ENCODE measurements at regions not wholly inside any gene's neighbourhood (a gene's known extent, or its start where the extent isn't known, plus 50 kb on each side); places are given as distances from the start of the nearest gene placed in this dataset.

DNA sequence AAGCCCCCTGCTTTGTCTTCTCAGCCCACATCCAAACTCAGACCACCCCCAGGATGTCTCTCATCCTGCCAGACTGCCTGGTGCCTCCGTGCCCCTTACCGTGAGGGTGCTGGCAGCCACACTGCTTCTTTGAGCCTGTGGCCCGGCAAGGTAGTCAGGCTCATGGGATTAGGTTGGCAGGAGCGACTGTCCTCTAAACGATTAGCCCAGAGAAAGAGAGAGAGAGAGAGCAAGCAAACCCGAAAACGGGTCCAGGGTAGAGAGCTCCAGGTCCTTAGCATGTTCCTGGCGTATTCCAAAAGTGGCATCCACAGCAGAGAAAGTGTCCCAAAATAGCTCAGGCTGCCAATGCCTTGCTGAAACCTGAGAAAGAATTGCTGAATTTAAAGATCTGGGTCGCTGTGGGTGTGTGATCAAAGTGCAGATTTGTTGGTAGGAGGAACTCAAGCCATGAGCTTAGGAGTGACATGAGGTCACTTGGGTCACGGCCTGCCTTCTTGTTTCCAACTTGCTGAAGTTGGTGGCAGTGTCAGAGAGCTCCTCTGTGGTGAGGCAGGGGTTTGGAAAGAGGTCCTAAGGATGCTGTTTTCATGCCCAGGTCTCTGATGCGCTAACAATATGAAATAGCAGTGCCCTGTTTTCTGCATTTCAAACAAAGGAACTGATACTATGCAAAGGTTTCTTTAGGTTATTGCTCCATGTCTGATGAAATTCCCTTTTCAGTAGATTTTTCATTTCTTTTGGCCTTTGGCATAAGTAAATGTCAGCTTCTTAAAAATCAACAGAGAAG is 81.6 kb downstream of the RTL9 start:
- DNase-seq, result no peak
- peaks cover 76% of the 10 kb centered on the region for H3K27me3 Mint-ChIP-seq (ENCODE audit: low read depth)

DNA sequence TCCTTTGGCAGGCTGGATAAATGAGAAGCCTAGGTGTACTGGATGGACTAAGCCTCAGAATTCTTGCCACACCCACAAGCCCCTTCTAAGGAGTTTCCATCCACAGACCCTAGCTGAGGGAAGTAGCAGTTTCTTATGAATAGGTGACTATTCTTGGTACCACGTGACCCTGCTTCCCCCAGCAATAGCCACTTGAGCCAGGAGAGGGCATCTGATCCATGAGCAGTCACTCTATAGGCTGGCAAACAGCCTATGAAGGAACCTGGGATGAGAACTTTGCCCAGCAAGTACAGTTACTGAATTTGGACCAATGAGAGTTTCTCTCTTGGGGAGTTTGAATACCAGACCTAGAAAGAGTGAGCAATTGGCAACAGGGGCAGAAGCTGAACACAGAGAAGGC is 84.0 kb downstream of the RTL9 start:
- H3K36me3 Mint-ChIP-seq (ENCODE audit: insufficient read depth in 2 of 2), result no peaks in the 10 kb centered on the region
- H3K27ac Mint-ChIP-seq, result no peak overlapping the region
- DNase-seq, result peak in 1 of 2 donors; percentile 1
- peak; percentile 25 to 40 for ATAC-seq (replicated peaks in 1 of 2)
- H3K4me3 Mint-ChIP-seq, result no peak overlapping the region
- H3K9me3 Mint-ChIP-seq, result no peaks in the 10 kb centered on the region
- H3K27me3 Mint-ChIP-seq (ENCODE audit: low read depth), result peaks cover 69% of the 10 kb centered on the region
- H3K4me1 Mint-ChIP-seq (ENCODE audit: low read depth), result no peaks in the 10 kb centered on the region

More for the DNA sequence above, 81.6 kb downstream of the RTL9 start:
- no peaks in the 10 kb centered on the region for H3K9me3 Mint-ChIP-seq
- no peak overlapping the region for H3K27ac Mint-ChIP-seq
- H3K36me3 Mint-ChIP-seq (ENCODE audit: insufficient read depth in 2 of 2), result no peaks in the 10 kb centered on the region
- no peaks in the 10 kb centered on the region for H3K4me1 Mint-ChIP-seq (ENCODE audit: low read depth)
- H3K4me3 Mint-ChIP-seq, result no peak overlapping the region
- ATAC-seq (replicated peaks in 1 of 2), result no peak

DNA sequence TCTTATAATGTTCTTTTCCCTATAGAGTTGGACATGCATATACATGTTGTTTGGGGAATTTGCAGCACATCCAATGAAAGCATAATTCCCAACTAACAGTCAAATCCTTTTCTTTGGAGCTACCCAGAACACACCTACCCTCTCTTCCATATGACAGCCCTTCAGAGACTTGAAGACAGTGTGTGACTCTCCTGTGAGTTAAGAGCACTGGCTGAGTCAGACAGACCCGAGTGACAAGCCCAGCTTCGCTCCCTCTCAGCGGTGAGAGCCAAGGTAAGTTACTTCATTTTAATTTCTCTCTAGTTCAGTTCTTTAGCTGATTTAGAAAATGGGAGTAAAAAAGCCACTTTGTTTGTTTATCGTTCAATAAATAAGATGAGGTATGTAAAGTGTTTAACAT is 86.3 kb downstream of the RTL9 start:
- H3K27ac Mint-ChIP-seq, result no peak overlapping the region
- no peaks in the 10 kb centered on the region for H3K9me3 Mint-ChIP-seq
- H3K4me1 Mint-ChIP-seq (ENCODE audit: low read depth), result no peaks in the 10 kb centered on the region
- ATAC-seq (replicated peaks in 1 of 2) (no peak), DNase-seq (no peak)
- peaks cover 64% of the 10 kb centered on the region for H3K27me3 Mint-ChIP-seq (ENCODE audit: low read depth)
- H3K36me3 Mint-ChIP-seq (ENCODE audit: insufficient read depth in 2 of 2), result no peaks in the 10 kb centered on the region
- H3K4me3 Mint-ChIP-seq, result no peak overlapping the region

DNA sequence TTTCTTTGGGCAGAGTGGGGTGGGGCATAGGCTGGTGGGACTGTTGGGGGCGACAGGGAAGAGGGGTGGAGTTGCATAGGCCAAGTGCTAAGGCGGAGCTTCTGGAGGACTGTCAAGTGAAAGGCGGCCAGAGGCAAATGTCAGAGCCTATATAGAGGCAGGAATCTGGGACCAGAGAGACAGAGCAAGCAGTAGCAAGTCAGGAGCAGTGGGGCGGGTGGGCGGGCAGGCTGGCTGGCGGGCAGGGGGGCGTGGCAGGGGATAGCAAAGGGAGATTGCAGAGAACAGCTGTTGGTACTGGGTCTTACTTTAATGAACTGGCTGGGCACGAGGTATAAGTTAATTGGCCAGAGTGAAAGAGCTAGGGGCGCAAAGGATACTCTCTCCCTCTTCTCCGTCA is 89.8 kb downstream of the RTL9 start:
- Mint-ChIP-seq H3K4me1 (ENCODE audit: low read depth) (no peaks in the 10 kb centered on the region), H3K27me3 (ENCODE audit: low read depth) (peaks cover 36% of the 10 kb centered on the region), H3K36me3 (ENCODE audit: insufficient read depth in 2 of 2) (no peaks in the 10 kb centered on the region), H3K27ac (no peak overlapping the region), H3K4me3 (no peak overlapping the region), H3K9me3 (no peaks in the 10 kb centered on the region)
- DNase-seq (no peak), ATAC-seq (replicated peaks in 1 of 2) (no peak)

DNA sequence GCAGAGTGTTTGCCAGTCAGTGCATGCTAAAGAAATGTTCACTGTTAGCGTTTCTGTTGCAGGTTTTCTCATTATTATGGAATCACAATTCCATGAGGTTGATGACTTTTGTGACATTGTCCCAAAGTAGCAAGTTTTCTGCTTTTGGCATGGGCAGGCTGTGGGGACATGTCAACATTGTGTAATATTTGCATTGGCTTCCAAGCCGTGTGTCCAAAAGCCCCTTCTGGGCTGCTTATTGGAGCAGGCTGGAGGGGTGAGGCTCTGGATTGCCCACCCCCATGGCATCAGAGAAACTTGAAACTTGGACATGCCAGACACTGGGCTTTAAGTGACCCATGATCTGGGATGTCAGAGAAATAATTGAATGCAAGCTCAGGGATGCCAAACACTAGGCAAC is 90.7 kb downstream of the RTL9 start:
- no peak overlapping the region for H3K4me3 Mint-ChIP-seq
- H3K4me1 Mint-ChIP-seq (ENCODE audit: low read depth), result no peaks in the 10 kb centered on the region
- ATAC-seq (replicated peaks in 1 of 2) (no peak), DNase-seq (no peak)
- peaks cover 42% of the 10 kb centered on the region for H3K27me3 Mint-ChIP-seq (ENCODE audit: low read depth)
- H3K27ac Mint-ChIP-seq, result no peak overlapping the region
- no peaks in the 10 kb centered on the region for H3K36me3 Mint-ChIP-seq (ENCODE audit: insufficient read depth in 2 of 2)
- no peaks in the 10 kb centered on the region for H3K9me3 Mint-ChIP-seq

DNA sequence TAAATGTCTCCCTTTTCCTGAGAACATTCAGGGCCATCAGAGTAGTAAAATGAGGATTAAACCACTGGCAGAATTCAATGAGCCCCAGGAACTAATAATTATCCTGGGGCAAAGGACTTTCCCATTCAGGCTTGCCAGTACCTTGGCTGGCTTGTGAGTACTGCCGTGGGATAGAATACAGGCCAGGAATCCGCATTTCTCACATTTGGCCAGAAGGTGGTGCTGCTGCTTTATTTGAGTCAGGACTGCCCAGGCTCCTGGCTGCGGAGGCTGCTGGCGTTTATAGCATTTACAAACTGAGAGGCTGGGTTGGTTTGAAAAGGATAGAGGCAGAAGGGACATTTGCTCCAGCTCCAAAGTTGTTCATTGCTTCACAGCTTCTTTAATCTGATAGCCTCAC is 91.4 kb downstream of the RTL9 start:
- peak; percentile 55 to 76 for ATAC-seq (replicated peaks in 1 of 2)
- Mint-ChIP-seq H3K36me3 (ENCODE audit: insufficient read depth in 2 of 2) (no peaks in the 10 kb centered on the region), H3K4me3 (no peak overlapping the region), H3K27me3 (ENCODE audit: low read depth) (peaks cover 38% of the 10 kb centered on the region), H3K27ac (no peak overlapping the region), H3K4me1 (ENCODE audit: low read depth) (no peaks in the 10 kb centered on the region), H3K9me3 (no peaks in the 10 kb centered on the region)
- peak; percentile 51 to 60 for DNase-seq

DNA sequence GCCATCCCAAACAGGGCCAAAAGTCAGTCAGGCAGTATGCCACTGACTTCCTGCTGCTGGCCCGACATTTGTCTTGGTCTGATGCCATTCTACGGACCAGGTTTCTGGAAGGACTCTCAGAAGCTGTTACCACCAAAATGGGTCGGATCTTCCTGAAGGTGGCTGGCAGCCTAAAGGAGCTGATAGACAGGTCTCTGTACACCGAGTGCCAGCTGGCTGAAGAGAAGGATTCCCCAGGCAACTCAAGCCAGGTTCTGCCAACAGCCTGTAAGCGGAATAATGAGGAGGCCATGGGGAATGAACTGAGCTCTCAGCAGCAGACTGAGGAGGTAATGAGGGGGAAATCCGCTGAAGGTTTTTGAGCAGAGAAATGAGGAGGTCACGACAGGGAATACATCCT is 95.7 kb downstream of the RTL9 start:
- H3K27ac Mint-ChIP-seq, result no peak overlapping the region
- no peaks in the 10 kb centered on the region for H3K36me3 Mint-ChIP-seq (ENCODE audit: insufficient read depth in 2 of 2)
- H3K4me1 Mint-ChIP-seq (ENCODE audit: low read depth), result no peaks in the 10 kb centered on the region
- peaks cover 51% of the 10 kb centered on the region for H3K27me3 Mint-ChIP-seq (ENCODE audit: low read depth)
- no peak for ATAC-seq (replicated peaks in 1 of 2)
- DNase-seq, result no peak
- no peak overlapping the region for H3K4me3 Mint-ChIP-seq
- H3K9me3 Mint-ChIP-seq, result no peaks in the 10 kb centered on the region

DNA sequence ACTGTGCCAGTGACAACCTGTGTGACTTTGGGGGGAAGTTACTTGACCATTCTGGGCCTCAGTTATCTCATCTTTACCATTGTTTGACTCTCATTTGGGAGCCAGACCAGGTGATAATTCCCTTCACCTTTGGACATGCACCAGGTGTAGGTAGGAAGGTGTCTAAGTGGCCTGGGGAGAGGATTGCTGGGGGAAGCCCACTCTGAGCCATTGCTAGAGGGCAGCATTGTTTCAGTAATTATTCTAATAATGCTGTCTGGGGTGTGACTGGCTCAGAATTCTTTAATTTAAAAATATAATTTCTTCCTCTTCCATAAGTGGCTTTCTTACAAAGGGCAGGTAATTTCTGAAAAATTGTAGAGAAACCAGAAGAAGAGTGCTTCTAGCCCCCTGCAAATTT is 104.3 kb downstream of the RTL9 start:
- Mint-ChIP-seq H3K4me3 (no peak overlapping the region), H3K9me3 (peaks cover 0 to 3% of the 10 kb centered on the region in 2 donors), H3K4me1 (ENCODE audit: low read depth) (no peaks in the 10 kb centered on the region), H3K36me3 (ENCODE audit: insufficient read depth in 2 of 2) (no peaks in the 10 kb centered on the region), H3K27me3 (ENCODE audit: low read depth) (peaks cover 24% of the 10 kb centered on the region), H3K27ac (no peak overlapping the region)
- DNase-seq (no peak), ATAC-seq (replicated peaks in 1 of 2) (no peak)

DNA sequence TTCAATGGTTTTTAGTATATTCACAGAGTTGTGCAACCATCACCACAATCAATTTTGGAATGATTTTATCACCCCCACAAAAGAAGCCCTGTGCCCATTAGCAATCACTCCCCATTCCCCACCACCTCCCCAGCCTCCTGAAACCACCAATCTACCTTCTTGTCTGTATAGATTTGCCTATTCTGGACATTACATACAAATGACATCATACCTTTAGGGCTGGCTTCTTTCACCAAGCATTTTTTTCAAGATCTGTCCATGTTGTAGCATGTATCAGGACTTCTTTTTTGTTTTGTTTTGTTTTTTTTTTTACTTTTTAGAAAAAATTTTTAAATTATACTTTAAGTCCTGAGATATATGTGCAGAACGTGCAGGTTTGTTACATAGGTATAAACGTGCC is 108.1 kb downstream of the RTL9 start:
- ATAC-seq (replicated peaks in 1 of 2) (no peak), DNase-seq (no peak)
- no peaks in the 10 kb centered on the region for H3K4me1 Mint-ChIP-seq (ENCODE audit: low read depth)
- no peaks in the 10 kb centered on the region for H3K36me3 Mint-ChIP-seq (ENCODE audit: insufficient read depth in 2 of 2)
- peaks cover 33% of the 10 kb centered on the region for H3K27me3 Mint-ChIP-seq (ENCODE audit: low read depth)
- H3K27ac Mint-ChIP-seq, result no peak overlapping the region
- H3K9me3 Mint-ChIP-seq, result peaks cover 0 to 3% of the 10 kb centered on the region in 2 donors
- no peak overlapping the region for H3K4me3 Mint-ChIP-seq

DNA sequence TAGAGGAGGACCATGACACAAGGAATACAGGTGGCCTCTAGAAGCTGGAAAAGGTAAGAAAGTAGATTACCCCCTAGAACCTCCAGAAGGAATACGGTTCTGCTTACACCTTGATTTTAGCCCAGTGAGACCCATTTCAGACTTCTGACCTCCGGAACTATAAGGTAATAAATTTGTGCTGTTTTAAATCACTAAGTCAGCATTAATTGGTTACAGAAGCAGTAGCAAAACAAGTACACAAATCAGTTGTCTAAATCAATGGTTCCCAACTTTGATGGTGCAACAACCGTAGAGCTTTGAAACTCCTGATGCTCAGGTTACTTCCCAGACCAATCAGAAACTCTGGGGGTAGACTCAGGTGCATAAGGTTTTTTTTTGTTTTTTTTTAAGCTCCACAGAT is 113.6 kb downstream of the RTL9 start:
- Mint-ChIP-seq H3K27me3 (ENCODE audit: low read depth) (peaks cover 35% of the 10 kb centered on the region), H3K36me3 (ENCODE audit: insufficient read depth in 2 of 2) (no peaks in the 10 kb centered on the region)

DNA sequence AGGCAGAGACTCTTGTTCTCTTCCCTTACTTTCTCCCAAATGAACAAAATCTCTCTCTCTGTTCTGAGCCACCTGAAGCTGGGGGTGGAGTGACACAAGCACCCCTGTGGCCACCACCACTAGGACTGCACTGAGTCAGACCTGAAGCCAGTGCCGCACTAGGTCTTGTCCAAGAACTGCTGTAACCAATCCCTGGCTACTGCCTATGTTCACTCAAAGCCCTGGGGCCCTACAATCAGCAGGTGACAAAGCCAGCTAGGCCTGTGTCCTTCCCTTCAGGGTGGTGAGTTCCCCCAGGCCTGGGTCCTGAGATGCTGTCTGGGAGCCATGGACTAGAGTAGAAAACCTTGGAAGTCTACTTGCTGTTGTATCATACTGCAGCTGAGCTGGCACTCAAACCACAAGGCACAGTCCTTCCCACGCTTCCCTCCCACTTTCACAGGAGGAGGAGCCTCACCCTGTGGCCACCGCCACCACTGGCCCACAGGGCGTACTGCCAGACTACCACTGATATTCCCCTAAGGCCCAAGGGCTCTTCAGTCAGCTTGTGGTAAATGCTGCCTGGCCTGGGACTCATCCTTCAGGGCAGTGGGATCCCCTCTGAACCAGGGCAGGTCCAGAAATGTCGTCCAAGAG is 119.1 kb downstream of the RTL9 start:
- ATAC-seq (replicated peaks in 1 of 2) (no peak), DNase-seq (no peak)
- no peak overlapping the region for H3K27ac Mint-ChIP-seq
- peaks cover 17% of the 10 kb centered on the region for H3K27me3 Mint-ChIP-seq (ENCODE audit: low read depth)
- H3K36me3 Mint-ChIP-seq (ENCODE audit: insufficient read depth in 2 of 2), result no peaks in the 10 kb centered on the region
- no peak overlapping the region for H3K4me3 Mint-ChIP-seq
- H3K4me1 Mint-ChIP-seq (ENCODE audit: low read depth), result no peaks in the 10 kb centered on the region
- H3K9me3 Mint-ChIP-seq, result no peaks in the 10 kb centered on the region

More for the DNA sequence above, 113.6 kb downstream of the RTL9 start:
- Mint-ChIP-seq H3K4me1 (ENCODE audit: low read depth) (no peaks in the 10 kb centered on the region), H3K4me3 (no peak overlapping the region), H3K27ac (no peak overlapping the region), H3K9me3 (peaks cover 0 to 2% of the 10 kb centered on the region in 2 donors)
- DNase-seq (no peak), ATAC-seq (replicated peaks in 1 of 2) (no peak)

DNA sequence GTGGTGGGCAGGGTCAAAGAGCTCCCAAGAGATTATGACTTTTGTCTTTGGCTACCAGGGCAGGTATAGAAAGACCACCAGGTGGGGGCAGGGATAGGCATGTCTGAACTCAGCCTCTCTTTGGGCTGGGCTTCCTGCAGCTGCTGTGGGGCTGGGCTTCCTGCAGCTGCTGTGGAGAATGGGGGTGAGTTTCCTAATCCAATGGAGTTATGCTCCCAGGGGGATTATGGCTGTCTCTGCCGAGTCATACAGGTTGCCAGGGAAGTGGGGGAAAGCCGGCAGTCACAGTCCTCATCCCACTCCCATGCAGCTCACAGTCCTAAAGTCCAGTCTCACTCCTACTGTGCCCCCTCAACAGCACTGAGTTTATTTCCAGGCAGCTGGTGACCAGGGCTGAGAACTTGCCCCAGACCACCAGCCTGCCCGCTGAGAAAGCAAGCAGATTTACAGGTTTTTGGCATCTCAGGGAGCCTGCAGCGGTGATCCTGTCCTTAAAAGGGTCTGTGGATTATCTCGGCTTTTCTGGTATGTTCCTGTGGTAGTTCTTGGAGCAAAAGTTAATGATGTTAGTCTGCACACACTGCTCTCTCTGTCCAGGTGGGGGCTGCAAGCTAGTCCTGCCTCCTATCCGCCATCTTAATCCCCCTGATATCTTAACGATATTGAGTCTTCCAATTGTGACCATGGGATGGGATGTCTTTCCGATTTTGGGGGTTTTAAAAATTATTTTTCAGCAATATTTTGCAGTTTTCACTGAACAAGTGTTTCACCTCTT is 133.4 kb downstream of the RTL9 start:
- no peak overlapping the region for H3K4me3 Mint-ChIP-seq
- H3K27ac Mint-ChIP-seq, result no peak overlapping the region
- no peaks in the 10 kb centered on the region for H3K36me3 Mint-ChIP-seq (ENCODE audit: insufficient read depth in 2 of 2)
- ATAC-seq (replicated peaks in 1 of 2), result no peak
- H3K9me3 Mint-ChIP-seq, result no peaks in the 10 kb centered on the region
- H3K27me3 Mint-ChIP-seq (ENCODE audit: low read depth), result peaks cover 46% of the 10 kb centered on the region
- no peak for DNase-seq
- no peaks in the 10 kb centered on the region for H3K4me1 Mint-ChIP-seq (ENCODE audit: low read depth)

DNA sequence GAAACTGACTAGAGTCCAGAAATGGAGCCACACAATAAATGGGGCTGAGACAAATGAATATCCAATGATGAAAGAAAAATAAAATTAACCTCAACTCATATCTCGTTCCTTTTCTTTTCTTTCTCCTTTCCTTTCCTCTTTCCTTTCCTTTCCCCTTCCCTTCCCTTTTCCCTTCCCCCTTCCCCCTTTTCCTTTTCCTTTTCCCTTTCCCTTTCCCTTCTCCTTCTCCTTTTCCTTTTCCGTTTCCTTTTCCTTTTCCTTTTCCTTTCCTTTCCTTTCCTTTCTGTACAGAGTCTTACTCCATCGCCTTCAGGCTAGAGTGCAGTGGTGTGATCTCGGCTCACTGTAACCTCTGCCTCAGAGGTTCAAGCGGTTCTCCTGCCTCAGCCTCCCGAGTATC is 146.3 kb downstream of the RTL9 start:
- peaks cover 17% of the 10 kb centered on the region for H3K27me3 Mint-ChIP-seq (ENCODE audit: low read depth)
- DNase-seq (no peak), ATAC-seq (replicated peaks in 1 of 2) (no peak)
- H3K4me3 Mint-ChIP-seq, result no peak overlapping the region
- H3K4me1 Mint-ChIP-seq (ENCODE audit: low read depth), result no peaks in the 10 kb centered on the region
- no peaks in the 10 kb centered on the region for H3K36me3 Mint-ChIP-seq (ENCODE audit: insufficient read depth in 2 of 2)
- no peaks in the 10 kb centered on the region for H3K9me3 Mint-ChIP-seq
- no peak overlapping the region for H3K27ac Mint-ChIP-seq
